ENCODE measurements at regions not wholly inside any gene's neighbourhood (a gene's known extent, or its start where the extent isn't known, plus 50 kb on each side); places are given as distances from the start of the nearest gene placed in this dataset.
"Not testable (repeated sequence)": the region's sequence is repeated elsewhere in the genome, so short reads cannot be mapped to it uniquely, and the experiment has no call there.

DNA sequence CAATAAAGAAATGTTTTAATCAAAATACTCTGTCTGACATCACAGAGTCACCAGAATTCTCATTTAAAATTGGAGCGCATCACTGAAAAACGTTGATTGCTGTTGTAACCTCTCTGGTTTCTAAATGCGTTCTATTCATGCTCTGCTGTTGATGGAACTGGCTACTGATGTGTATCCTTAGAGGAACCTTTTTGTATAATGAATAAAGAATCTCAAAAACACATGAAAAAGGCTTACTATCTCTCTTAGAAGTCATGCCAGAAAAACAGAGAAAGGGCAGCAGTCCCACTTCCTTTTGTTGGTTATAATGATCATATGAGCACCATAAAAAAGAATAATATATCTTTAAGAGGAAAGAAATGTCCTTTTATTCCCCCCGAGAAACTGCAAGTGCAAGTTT, 615.5 kb downstream of the TLE1 start:
- Histone ChIP-seq H3K4me1 (ENCODE audit: insufficient read depth, low read length) (no peaks in the 10 kb centered on the region), H3K27ac (ENCODE audit: low read length) (no peak overlapping the region), H3K9ac (ENCODE audit: low read depth, low read length) (no peak overlapping the region), H3K4me3 (ENCODE audit: low read length) (no peak overlapping the region), H3K9me3 (ENCODE audit: insufficient read depth, low read depth, low read length) (no peaks in the 10 kb centered on the region), H3K36me3 (ENCODE audit: insufficient read depth, low read depth, low read length) (no peaks in the 10 kb centered on the region), H3K27me3 (ENCODE audit: insufficient read depth, low read length) (no peaks in the 10 kb centered on the region)

DNA sequence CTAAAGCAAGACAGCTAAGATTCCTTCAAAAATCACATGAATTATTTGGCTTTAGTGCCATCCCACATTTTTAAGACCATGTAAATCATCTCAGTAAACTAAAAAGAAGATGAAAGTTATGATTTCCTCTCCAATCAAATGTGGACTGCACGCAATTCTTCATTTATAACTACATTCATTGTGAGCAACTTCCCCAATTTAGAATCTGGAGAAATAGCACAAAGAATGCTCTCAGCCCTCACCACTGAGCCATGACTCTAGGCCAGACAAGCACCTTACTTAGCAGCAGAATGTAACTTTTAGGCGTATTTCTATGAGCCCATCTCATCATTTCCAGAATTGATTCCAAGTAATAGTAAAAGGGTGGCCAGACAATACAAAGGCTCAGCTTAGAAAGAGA, 616.6 kb downstream of the TLE1 start:
- Histone ChIP-seq H3K4me3 (ENCODE audit: low read length) (no peak overlapping the region), H3K27me3 (ENCODE audit: insufficient read depth, low read length) (no peaks in the 10 kb centered on the region), H3K27ac (ENCODE audit: low read length) (no peak overlapping the region), H3K9me3 (ENCODE audit: insufficient read depth, low read depth, low read length) (no peaks in the 10 kb centered on the region), H3K9ac (ENCODE audit: low read depth, low read length) (no peak overlapping the region), H3K36me3 (ENCODE audit: insufficient read depth, low read depth, low read length) (no peaks in the 10 kb centered on the region), H3K4me1 (ENCODE audit: insufficient read depth, low read length) (no peaks in the 10 kb centered on the region)

DNA sequence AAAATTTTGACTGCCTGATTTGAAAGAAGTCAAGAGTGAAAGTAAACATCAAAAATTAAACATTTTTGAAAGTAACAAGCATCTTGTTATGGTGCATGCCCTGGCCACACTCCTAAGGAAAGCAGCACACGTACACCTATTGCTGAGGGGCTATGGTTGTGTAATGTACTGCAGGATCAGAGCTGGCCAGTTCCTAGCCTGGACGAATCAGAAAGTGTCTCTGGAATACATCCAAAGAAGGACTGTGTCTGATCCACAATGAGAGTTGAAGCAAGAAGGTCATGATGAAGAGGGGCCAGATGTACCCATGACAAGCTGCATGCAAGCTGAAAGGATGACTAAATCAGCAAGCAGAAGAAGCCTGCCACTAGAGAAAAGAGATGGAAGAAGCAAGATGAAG, 618.2 kb downstream of the TLE1 start:
- Histone ChIP-seq H3K27me3 (ENCODE audit: insufficient read depth, low read length) (no peaks in the 10 kb centered on the region), H3K4me3 (ENCODE audit: low read length) (no peak overlapping the region), H3K4me1 (ENCODE audit: insufficient read depth, low read length) (no peaks in the 10 kb centered on the region), H3K27ac (ENCODE audit: low read length) (no peak overlapping the region), H3K9ac (ENCODE audit: low read depth, low read length) (no peak overlapping the region), H3K9me3 (ENCODE audit: insufficient read depth, low read depth, low read length) (no peaks in the 10 kb centered on the region), H3K36me3 (ENCODE audit: insufficient read depth, low read depth, low read length) (no peaks in the 10 kb centered on the region)

DNA sequence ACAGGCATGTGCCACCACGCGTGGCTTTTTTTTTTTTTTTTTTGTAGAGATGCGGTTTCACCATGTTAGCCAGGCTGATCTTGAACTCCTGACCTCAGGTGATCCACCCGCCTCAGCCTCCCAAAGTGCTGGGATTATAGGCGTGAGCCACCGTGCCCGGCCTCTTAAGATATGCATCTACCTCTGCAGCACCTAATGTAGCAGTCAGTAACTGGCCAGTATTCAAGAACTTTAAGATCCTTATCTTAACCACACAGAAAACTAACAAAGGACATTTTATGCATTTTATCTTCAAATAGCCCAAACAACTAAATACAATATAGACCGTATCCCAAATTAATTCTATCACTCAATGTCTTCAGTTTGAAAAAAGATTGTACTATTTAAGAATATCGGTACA, 618.7 kb downstream of the TLE1 start:
- H3K4me1 ChIP-seq (ENCODE audit: insufficient read depth, low read length): no peaks in the 10 kb centered on the region
- no peaks in the 10 kb centered on the region for H3K9me3 ChIP-seq (ENCODE audit: insufficient read depth, low read depth, low read length)
- H3K27ac ChIP-seq (ENCODE audit: low read length): no peak overlapping the region
- H3K9ac ChIP-seq (ENCODE audit: low read depth, low read length): no peak overlapping the region
- H3K27me3 ChIP-seq (ENCODE audit: insufficient read depth, low read length): no peaks in the 10 kb centered on the region
- H3K36me3 ChIP-seq (ENCODE audit: insufficient read depth, low read depth, low read length): no peaks in the 10 kb centered on the region
- no peak overlapping the region for H3K4me3 ChIP-seq (ENCODE audit: low read length)

DNA sequence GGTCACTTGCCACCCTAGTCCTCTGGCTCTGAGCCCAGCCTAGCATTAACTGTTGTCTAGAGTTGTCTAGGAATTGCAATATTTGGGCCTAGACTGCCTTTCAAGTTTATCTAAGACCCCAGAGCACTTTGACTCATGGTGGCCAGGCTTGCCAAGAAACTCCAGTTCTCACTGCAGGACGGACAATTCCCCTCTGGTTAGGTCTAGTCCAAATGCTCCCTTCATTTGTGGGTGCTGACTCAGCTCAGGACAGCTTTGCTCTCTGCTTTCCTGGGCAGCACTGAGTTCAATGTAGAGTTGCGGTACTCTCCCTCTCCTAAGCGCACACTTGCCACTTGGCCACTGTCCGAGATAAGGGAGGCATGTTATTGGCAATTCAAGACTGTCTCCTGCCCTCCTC, 619.4 kb downstream of the TLE1 start:
- Histone ChIP-seq H3K9ac (ENCODE audit: low read depth, low read length) (no peak overlapping the region), H3K9me3 (ENCODE audit: insufficient read depth, low read depth, low read length) (no peaks in the 10 kb centered on the region), H3K36me3 (ENCODE audit: insufficient read depth, low read depth, low read length) (no peaks in the 10 kb centered on the region), H3K27ac (ENCODE audit: low read length) (no peak overlapping the region), H3K4me1 (ENCODE audit: insufficient read depth, low read length) (no peaks in the 10 kb centered on the region), H3K4me3 (ENCODE audit: low read length) (no peak overlapping the region), H3K27me3 (ENCODE audit: insufficient read depth, low read length) (no peaks in the 10 kb centered on the region)

DNA sequence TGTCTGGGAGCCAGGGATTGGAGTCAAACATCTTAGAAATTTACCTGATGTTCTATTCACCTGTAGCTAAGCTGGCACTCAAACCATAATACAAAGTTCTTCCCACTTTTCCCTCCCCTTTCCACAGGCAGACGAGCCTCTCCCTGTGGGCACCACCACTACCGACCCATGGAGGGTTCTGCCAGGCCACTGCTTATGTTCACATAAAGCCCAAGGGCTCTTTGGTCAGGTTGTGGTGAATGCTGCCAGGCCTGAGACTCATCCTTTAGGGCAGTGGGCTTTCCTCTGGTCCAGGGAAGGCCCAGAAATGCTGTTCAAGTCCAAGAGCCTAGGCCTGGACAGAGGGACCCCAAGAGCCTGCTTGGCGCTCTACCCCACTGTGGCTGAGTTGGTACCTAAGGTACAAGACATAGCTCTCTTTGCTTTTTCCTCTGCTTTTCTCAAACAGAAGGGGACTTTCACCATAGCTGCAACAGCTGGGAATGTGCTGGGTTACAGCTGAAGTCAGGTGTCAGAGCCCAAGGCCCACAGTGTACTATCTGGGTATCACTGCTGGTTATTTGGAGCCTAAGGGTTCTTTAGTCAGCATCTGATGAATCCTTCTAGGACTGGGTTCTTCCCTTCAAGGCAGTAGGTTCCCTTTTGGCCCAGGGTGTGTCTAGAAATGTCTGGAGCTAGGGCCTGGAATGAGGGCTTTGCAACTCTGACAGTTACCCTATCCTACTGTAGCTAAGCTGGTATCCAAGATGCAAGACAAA, 620.1 kb downstream of the TLE1 start:
- Histone ChIP-seq H3K27me3 (ENCODE audit: insufficient read depth, low read length) (no peaks in the 10 kb centered on the region), H3K9me3 (ENCODE audit: insufficient read depth, low read depth, low read length) (peaks cover 3% of the 10 kb centered on the region; the same call in 1 of the 2 replicates), H3K9ac (ENCODE audit: low read depth, low read length) (no peak overlapping the region), H3K4me1 (ENCODE audit: insufficient read depth, low read length) (no peaks in the 10 kb centered on the region), H3K36me3 (ENCODE audit: insufficient read depth, low read depth, low read length) (no peaks in the 10 kb centered on the region), H3K27ac (ENCODE audit: low read length) (no peak overlapping the region), H3K4me3 (ENCODE audit: low read length) (no peak overlapping the region)

DNA sequence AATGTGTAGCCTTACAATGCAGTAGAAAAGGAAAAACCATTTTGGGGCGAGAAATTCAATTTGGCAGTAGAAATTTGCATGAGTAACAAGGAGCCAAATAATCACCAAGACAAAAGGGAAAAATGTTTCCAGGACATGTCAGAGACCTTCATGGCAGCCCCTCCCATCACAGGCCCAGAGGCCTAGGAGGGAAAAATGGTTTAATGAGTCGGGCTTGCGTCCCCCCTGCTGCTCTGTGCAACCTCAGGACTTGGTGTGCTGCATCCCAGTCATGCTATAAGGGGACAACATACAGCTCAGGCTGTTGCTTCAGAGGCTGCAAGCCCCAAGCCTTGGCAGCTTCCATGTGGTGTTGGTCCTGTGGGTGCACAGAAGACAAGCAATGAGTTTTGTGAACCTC, 626.4 kb downstream of the TLE1 start:
- H3K36me3 ChIP-seq (ENCODE audit: insufficient read depth, low read depth, low read length); H3K9ac ChIP-seq (ENCODE audit: low read depth, low read length); H3K27ac ChIP-seq (ENCODE audit: low read length); H3K4me3 ChIP-seq (ENCODE audit: low read length); H3K4me1 ChIP-seq (ENCODE audit: insufficient read depth, low read length); H3K27me3 ChIP-seq (ENCODE audit: insufficient read depth, low read length): not testable (repeated sequence)
- H3K9me3 ChIP-seq (ENCODE audit: insufficient read depth, low read depth, low read length): peaks cover 21% of the 10 kb centered on the region

DNA sequence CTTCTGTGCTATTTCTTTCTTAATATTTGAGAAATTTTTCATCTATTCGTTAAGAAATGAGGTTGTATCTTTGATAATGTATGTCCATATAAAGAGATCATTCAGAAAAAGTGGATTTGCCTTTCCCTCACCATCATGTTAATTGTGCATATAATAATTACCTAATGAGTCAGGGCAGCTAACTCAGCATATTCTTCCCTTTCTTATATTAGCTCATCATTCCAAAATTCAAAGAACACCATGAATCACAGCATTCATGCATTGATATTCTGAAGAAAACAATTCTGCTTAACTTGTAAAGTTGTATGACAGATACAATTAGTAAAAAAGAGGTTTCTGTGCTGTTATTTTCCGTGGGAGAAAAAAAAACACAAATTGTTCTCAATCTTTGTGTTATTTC, 630.6 kb downstream of the TLE1 start:
- H3K27ac ChIP-seq (ENCODE audit: low read length): no peak overlapping the region
- H3K4me1 ChIP-seq (ENCODE audit: insufficient read depth, low read length): no peaks in the 10 kb centered on the region
- H3K27me3 ChIP-seq (ENCODE audit: insufficient read depth, low read length): no peaks in the 10 kb centered on the region
- H3K9ac ChIP-seq (ENCODE audit: low read depth, low read length): no peak overlapping the region
- H3K4me3 ChIP-seq (ENCODE audit: low read length): no peak overlapping the region
- H3K36me3 ChIP-seq (ENCODE audit: insufficient read depth, low read depth, low read length): no peaks in the 10 kb centered on the region
- peaks cover 15% of the 10 kb centered on the region for H3K9me3 ChIP-seq (ENCODE audit: insufficient read depth, low read depth, low read length)

DNA sequence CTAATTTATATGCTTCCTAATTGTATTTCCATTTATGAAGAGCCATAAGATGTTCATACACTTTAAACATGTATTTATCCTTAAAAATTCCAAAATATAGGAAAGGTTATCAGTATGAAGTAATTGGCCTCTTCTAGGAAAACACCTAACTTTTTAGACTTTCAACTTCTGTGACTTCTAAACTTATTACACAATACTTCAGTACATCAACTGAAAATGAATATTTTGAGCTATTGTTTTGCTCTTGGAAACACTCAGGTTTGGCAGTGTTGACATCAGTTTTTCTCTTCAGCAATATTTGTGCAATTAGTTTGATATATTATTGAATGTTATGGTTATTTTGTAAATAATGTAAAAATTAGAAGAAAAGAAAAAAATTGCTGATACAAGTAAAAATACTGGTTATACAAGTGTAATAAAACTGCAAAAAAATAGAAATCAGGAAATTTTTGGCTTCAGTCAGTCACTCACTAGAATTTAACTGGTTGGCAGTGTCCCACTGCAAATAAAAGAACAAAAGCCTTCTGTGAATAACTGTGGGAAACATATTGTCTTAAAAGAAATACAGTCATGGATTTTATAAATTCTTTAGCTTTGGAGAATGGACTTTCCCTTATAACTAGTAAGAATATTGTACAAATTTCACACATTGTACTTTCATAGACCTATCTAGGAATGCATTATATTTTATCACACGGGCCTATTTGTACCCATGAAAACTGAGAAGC, 635.9 kb downstream of the TLE1 start:
- Histone ChIP-seq H3K27me3 (ENCODE audit: insufficient read depth, low read length) (no peaks in the 10 kb centered on the region), H3K4me1 (ENCODE audit: insufficient read depth, low read length) (no peaks in the 10 kb centered on the region), H3K27ac (ENCODE audit: low read length) (no peak overlapping the region), H3K4me3 (ENCODE audit: low read length) (no peak overlapping the region), H3K9me3 (ENCODE audit: insufficient read depth, low read depth, low read length) (no peaks in the 10 kb centered on the region), H3K36me3 (ENCODE audit: insufficient read depth, low read depth, low read length) (no peaks in the 10 kb centered on the region), H3K9ac (ENCODE audit: low read depth, low read length) (no peak overlapping the region)

DNA sequence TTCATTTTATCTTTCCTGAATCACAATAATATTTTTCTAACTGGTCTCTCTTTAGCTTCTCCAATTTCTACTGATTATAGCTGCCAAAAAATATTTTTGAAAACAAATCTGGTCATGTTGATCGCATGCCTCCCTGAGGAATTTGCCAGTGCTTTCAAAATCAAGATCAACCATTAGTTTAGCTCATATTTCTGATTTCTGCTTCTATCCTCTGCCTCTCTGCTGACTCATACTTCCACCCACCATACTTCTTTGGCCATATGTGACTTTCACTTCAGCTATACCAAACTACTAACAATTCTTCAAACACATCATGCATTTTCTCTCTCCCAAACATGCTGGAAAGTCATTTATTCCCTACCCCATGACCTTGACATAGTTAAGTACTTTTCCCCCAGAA, 636.5 kb downstream of the TLE1 start:
- Histone ChIP-seq H3K9me3 (ENCODE audit: insufficient read depth, low read depth, low read length) (no peaks in the 10 kb centered on the region), H3K9ac (ENCODE audit: low read depth, low read length) (no peak overlapping the region), H3K4me3 (ENCODE audit: low read length) (no peak overlapping the region), H3K36me3 (ENCODE audit: insufficient read depth, low read depth, low read length) (no peaks in the 10 kb centered on the region), H3K4me1 (ENCODE audit: insufficient read depth, low read length) (no peaks in the 10 kb centered on the region), H3K27ac (ENCODE audit: low read length) (no peak overlapping the region), H3K27me3 (ENCODE audit: insufficient read depth, low read length) (no peaks in the 10 kb centered on the region)

DNA sequence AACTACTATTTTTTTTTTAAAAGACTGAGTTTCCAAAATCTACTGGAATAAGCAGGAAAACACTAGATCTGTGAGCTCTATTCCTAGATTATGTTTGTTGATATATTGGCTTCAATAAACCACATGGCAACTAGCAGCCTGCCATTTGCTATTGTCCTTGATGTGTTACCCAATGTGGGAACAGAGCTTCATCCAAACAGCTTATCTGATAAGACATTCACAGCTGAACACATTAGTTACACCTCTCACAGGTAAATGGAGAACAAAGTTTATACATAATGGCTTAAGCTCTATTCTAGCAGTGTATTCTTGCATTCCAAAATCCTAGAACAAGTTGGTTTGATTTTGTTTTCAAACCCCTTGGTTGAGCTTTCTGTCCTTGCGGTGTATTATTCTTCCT, 642.1 kb downstream of the TLE1 start:
- H3K9ac ChIP-seq (ENCODE audit: low read depth, low read length): no peak overlapping the region
- no peaks in the 10 kb centered on the region for H3K27me3 ChIP-seq (ENCODE audit: insufficient read depth, low read length)
- no peak overlapping the region for H3K27ac ChIP-seq (ENCODE audit: low read length)
- H3K36me3 ChIP-seq (ENCODE audit: insufficient read depth, low read depth, low read length): no peaks in the 10 kb centered on the region
- no peaks in the 10 kb centered on the region for H3K4me1 ChIP-seq (ENCODE audit: insufficient read depth, low read length)
- H3K4me3 ChIP-seq (ENCODE audit: low read length): no peak overlapping the region
- no peaks in the 10 kb centered on the region for H3K9me3 ChIP-seq (ENCODE audit: insufficient read depth, low read depth, low read length)

DNA sequence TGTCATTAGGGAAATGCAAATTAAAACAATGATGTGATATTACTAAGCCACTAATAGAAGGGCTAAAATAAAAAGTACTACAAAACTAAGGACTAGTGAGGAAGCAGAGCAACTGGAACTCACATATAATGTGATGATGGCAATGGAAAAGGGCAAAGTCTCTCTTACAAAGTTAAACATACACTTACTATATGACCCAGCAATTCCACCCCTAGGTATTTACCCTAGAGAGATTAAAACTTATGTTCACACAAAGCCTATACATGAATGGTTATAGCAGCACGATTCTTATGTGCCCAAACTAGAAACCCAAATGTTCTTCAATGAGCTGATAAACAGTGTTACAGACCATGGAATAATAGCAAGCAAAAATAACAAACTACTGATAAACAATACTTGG, 643.7 kb downstream of the TLE1 start:
- no peaks in the 10 kb centered on the region for H3K9me3 ChIP-seq (ENCODE audit: insufficient read depth, low read depth, low read length)

More for the DNA sequence above, 643.7 kb downstream of the TLE1 start:
- Histone ChIP-seq H3K4me3 (ENCODE audit: low read length) (no peak overlapping the region), H3K4me1 (ENCODE audit: insufficient read depth, low read length) (no peaks in the 10 kb centered on the region), H3K27me3 (ENCODE audit: insufficient read depth, low read length) (no peaks in the 10 kb centered on the region), H3K36me3 (ENCODE audit: insufficient read depth, low read depth, low read length) (no peaks in the 10 kb centered on the region), H3K9ac (ENCODE audit: low read depth, low read length) (no peak overlapping the region), H3K27ac (ENCODE audit: low read length) (no peak overlapping the region)

All from iPS-20b (cell line).